Ishikawa (cell line): ENCODE measurements at regions not wholly inside any gene's neighbourhood (a gene's known extent, or its start where the extent isn't known, plus 50 kb on each side); places are given as distances from the start of the nearest gene placed in this dataset.

Source experiments
- CEBPB ChIP-seq: IDR thresholded peaks from 2 replicates; pipeline ENCODE4 v1.6.1; 2012
- CREB1 ChIP-seq: IDR thresholded peaks from 2 replicates; pipeline ENCODE4 v1.6.1; 2012; ENCODE audit warnings: low read depth
- EGR1 ChIP-seq: IDR thresholded peaks from 2 replicates; pipeline ENCODE4 v1.6.1; 2012
- EP300 ChIP-seq: IDR thresholded peaks from 2 replicates; pipeline ENCODE4 v1.6.1; 2012; ENCODE audit warnings: borderline replicate concordance
- FOXM1 ChIP-seq: IDR thresholded peaks from 2 replicates; pipeline ENCODE4 v1.6.1; 2012; ENCODE audit warnings: low read depth, borderline replicate concordance
- NFIC ChIP-seq: IDR thresholded peaks from 2 replicates; pipeline ENCODE4 v1.6.1; 2012
- RAD21 ChIP-seq: IDR thresholded peaks from 2 replicates; pipeline ENCODE4 v1.6.1; 2012; ENCODE audit warnings: low read depth
- TAF1 ChIP-seq: IDR thresholded peaks from 2 replicates; pipeline ENCODE4 v1.6.1; 2012; ENCODE audit warnings: low read depth, mild to moderate bottlenecking
- TCF12 ChIP-seq: IDR thresholded peaks from 2 replicates; pipeline ENCODE4 v1.6.1; 2012; ENCODE audit warnings: low read depth
- TEAD4 ChIP-seq: IDR thresholded peaks from 2 replicates; pipeline ENCODE4 v1.6.1; 2012
- YY1 ChIP-seq: IDR thresholded peaks from 2 replicates; pipeline ENCODE4 v1.6.1; 2012; ENCODE audit warnings: low read depth
- ZBTB7A ChIP-seq: IDR thresholded peaks from 2 replicates; pipeline ENCODE4 v1.6.1; 2012; ENCODE audit warnings: low read depth
- TF ChIP-seq, protein P1 (sequence below): IDR thresholded peaks from 2 replicates; pipeline ENCODE4 v1.6.1; 2012; ENCODE audit warnings: low read depth, mild to moderate bottlenecking
- TF ChIP-seq, protein P2 (sequence below): IDR thresholded peaks from 2 replicates; pipeline ENCODE4 v1.6.1; 2012
- TF ChIP-seq, protein P3 (sequence below): IDR thresholded peaks from 2 replicates; pipeline ENCODE4 v1.6.1; 2012

DNA sequence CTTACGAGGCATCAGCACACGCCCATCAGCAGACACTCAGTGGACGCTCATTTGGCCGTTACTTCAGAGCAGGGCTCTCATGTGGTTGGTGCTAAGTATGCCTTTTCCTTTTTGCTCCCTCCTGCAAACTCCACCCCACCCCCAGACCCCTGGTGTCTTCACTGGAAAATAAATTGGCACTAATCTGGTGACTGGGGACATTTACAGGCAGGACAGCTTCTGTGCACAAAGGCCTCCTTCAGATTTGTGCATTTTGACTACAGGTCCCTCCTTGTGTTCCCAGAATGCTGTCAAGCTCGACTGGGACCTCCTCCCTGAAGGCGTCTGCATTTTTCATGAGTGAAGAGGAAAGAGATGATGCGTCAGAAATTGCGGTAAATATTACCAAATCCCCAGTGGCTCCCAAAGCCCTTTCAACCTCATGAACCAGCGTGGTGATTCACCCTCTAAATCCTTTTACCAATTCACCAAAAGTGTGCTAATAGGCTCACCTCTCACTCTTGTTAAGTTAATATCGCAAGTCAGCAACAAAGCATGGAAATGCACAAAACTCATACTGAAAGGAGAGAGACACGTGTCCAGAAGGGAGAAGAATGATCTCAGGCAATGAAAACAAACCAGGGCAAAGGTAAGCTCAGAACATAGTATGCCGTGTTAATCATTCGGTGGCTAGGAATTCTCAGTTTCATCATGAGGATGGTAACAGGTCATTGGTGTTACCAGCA is 119.0 kb downstream of the NKX6-1 start:
- TF ChIP-seq TEAD4 = no peak
- TF ChIP-seq, protein P1, sequence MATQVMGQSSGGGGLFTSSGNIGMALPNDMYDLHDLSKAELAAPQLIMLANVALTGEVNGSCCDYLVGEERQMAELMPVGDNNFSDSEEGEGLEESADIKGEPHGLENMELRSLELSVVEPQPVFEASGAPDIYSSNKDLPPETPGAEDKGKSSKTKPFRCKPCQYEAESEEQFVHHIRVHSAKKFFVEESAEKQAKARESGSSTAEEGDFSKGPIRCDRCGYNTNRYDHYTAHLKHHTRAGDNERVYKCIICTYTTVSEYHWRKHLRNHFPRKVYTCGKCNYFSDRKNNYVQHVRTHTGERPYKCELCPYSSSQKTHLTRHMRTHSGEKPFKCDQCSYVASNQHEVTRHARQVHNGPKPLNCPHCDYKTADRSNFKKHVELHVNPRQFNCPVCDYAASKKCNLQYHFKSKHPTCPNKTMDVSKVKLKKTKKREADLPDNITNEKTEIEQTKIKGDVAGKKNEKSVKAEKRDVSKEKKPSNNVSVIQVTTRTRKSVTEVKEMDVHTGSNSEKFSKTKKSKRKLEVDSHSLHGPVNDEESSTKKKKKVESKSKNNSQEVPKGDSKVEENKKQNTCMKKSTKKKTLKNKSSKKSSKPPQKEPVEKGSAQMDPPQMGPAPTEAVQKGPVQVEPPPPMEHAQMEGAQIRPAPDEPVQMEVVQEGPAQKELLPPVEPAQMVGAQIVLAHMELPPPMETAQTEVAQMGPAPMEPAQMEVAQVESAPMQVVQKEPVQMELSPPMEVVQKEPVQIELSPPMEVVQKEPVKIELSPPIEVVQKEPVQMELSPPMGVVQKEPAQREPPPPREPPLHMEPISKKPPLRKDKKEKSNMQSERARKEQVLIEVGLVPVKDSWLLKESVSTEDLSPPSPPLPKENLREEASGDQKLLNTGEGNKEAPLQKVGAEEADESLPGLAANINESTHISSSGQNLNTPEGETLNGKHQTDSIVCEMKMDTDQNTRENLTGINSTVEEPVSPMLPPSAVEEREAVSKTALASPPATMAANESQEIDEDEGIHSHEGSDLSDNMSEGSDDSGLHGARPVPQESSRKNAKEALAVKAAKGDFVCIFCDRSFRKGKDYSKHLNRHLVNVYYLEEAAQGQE = no peak
- TF ChIP-seq YY1 = no peak
- TF ChIP-seq EGR1 = no peak
- TF ChIP-seq, protein P2, sequence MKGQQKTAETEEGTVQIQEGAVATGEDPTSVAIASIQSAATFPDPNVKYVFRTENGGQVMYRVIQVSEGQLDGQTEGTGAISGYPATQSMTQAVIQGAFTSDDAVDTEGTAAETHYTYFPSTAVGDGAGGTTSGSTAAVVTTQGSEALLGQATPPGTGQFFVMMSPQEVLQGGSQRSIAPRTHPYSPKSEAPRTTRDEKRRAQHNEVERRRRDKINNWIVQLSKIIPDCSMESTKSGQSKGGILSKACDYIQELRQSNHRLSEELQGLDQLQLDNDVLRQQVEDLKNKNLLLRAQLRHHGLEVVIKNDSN = no peak
- TF ChIP-seq ZBTB7A = no peak
- no peak for TF ChIP-seq TAF1
- no peak for TF ChIP-seq EP300
- no peak for TF ChIP-seq TCF12
- TF ChIP-seq RAD21 = no peak
- no peak for TF ChIP-seq NFIC
- no peak for TF ChIP-seq FOXM1
- TF ChIP-seq, protein P3, sequence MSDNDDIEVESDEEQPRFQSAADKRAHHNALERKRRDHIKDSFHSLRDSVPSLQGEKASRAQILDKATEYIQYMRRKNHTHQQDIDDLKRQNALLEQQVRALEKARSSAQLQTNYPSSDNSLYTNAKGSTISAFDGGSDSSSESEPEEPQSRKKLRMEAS = no peak
- TF ChIP-seq CREB1 = no peak
- TF ChIP-seq CEBPB = no peak

DNA sequence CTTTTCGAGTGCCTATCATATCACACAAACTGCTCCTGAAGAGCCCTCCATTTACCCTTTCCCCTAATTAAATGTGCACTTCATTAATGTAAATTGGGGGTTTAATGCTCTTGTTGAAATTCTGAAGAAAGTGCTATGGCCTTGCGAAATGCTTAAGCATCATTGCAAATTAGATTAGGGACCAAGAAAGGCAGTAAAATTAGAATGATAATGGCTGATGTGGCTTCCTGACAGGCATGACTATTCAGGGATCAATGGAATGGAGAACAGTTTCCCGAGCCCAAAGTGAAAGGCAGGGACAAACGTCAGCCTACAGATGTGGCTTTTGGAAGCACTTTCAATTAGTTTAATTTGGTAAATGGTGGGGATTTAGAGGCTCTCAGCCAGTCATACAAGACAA is 120.1 kb downstream of the NKX6-1 start:
- TF ChIP-seq ZBTB7A (no peak), TCF12 (no peak), TAF1 (no peak), CEBPB (no peak), NFIC (no peak), EP300 (no peak), FOXM1 (no peak), CREB1 (no peak), EGR1 (no peak), RAD21 (no peak)
- TF ChIP-seq, protein P1 = no peak
- TF ChIP-seq, protein P3 = no peak

DNA sequence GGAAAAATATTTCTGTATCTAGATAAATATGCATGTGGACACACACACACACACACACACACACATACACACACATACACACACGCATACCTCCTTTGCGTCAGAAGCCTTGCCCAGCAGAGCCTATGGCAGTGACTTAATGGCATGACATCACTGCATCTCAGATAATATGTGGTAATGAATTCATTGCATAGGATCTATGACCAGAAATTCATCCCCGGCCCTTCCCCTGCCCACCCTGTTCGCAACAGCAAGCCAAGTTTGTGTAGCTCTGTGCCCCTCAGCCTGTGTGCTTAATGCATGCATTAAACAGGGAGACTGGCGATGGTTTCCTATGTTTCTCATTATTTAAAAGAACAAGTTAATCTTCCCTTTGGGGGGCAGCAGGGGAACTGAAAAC is 120.7 kb downstream of the NKX6-1 start:
- TF ChIP-seq RAD21 (no peak), ZBTB7A (no peak), EP300 (no peak), TEAD4 (no peak), EGR1 (no peak), CEBPB (no peak), NFIC (no peak), FOXM1 (no peak), CREB1 (no peak), YY1 (no peak), TCF12 (no peak), TAF1 (no peak)
- TF ChIP-seq, protein P3 = no peak
- TF ChIP-seq, protein P1 = no peak
- TF ChIP-seq, protein P2 = no peak

DNA sequence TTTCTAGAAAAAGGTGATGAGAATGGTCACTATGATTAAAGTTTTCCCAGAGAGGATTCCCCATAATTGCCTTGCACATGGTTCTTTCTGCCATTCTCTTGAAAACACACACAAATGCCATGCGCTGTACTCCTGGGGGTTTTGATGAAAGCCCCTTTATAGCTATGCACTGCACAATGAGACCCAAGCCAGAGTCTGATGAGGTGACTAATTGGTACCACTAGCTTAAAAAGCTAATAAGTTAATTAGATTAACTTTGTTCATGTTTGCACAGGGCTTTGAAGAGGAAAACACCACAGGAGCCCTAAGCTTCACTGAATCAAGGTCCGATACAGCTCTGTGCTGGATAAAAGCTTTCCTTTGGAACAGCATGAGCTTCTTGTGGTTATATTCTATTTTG is 132.2 kb downstream of the NKX6-1 start:
- TF ChIP-seq, protein P3 = no peak
- TF ChIP-seq, protein P1 = no peak
- no peak for TF ChIP-seq TAF1
- no peak for TF ChIP-seq FOXM1
- no peak for TF ChIP-seq ZBTB7A
- TF ChIP-seq RAD21 = no peak
- no peak for TF ChIP-seq TCF12
- TF ChIP-seq CREB1 = no peak
- TF ChIP-seq, protein P2 = no peak
- TF ChIP-seq EGR1 = no peak
